H1 (cell line): ENCODE measurements at regions not wholly inside any gene's neighbourhood (a gene's known extent, or its start where the extent isn't known, plus 50 kb on each side); places are given as distances from the start of the nearest gene placed in this dataset.

Source experiments
- CHD1 ChIP-seq: IDR thresholded peaks from 2 replicates; pipeline ENCODE4 v1.6.1; 2012; ENCODE audit warnings: low read depth, low read length, improper control_type of control experiment
- CREB1 ChIP-seq: IDR thresholded peaks from 2 replicates; pipeline ENCODE4 v1.6.1; 2012; ENCODE audit warnings: inconsistent platforms
- CTCF ChIP-seq, 3 experiments: IDR thresholded peaks; 1 replicate in 2 of 3; 2 replicates in 1 of 3; pipeline versions ENCODE4 v1.5.1 to v1.6.1; 2011; ENCODE audit warnings: low read length in 3 of 3, mild to moderate bottlenecking in 3 of 3, inconsistent platforms in 2 of 3, low read depth in 1 of 3, moderate library complexity in 1 of 3; ENCODE audit not compliant: insufficient read depth in 1 of 3; ENCODE audit errors: control extremely low read depth in 1 of 3
- NRF1 ChIP-seq: IDR thresholded peaks from 2 replicates; pipeline ENCODE4 v1.6.1; 2011; ENCODE audit warnings: mild to moderate bottlenecking, low read depth, low read length, improper control_type of control experiment
- POLR2AphosphoS5 ChIP-seq: IDR thresholded peaks from 2 replicates; pipeline ENCODE4 v1.6.1; 2011; ENCODE audit warnings: low read depth, low read length

- no peak for TF ChIP-seq NRF1
- no peak for TF ChIP-seq POLR2AphosphoS5
- TF ChIP-seq CHD1, result no peak
- no peak for TF ChIP-seq CREB1
- TF ChIP-seq CTCF (IDR thresholded peaks at IDR 0.05; ENCODE audit: control extremely low read depth in 1 of 3, insufficient read depth in 1 of 3, low read depth in 1 of 3, low read length in 3 of 3), result no peak
Measured at GRCh38 chr19:28456708-28457320, 756.1 kb downstream of the UQCRFS1 start.
